ENCODE measurements at regions not wholly inside any gene's neighbourhood (a gene's known extent, or its start where the extent isn't known, plus 50 kb on each side); places are given as distances from the start of the nearest gene placed in this dataset.

DNA sequence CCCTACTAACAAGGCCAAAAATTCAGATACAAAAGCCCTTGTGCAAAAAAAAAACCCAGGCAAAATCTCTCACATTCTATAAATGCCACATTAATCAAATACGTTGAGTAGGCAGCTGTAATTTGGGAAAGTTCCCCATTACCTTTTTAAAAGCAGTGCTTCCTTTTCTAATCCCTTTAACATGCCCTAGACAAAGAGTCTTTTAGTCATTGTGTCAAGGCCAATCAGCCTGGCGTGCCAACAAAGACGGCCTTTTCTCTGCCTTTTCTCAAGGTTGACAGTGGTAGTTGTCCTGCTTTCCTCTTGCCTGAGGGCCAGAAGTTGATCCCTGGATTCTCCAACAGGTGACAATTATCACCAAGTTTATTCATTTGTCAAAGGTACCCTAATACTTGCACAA is 62.5 kb upstream of the METAP2 start:
- Histone ChIP-seq H3K4me2 (ENCODE audit: low read length) (no peak overlapping the region), H2AFZ (ENCODE audit: low read length) (no peak overlapping the region), H3K9me2 (ENCODE audit: low read depth, low read length) (no peaks in the 10 kb centered on the region), H3K4me1 (ENCODE audit: insufficient read depth, low read length, severe bottlenecking) (no peaks in the 10 kb centered on the region), H3K27me3 (ENCODE audit: insufficient read depth, low read length) (0 out of 2 replicates have a peak, but pooled peaks cover 4% of the 10 kb centered on the region), H3K4me3 (ENCODE audit: low read depth, low read length, poor library complexity, severe bottlenecking) (no peak overlapping the region), H3K27ac (ENCODE audit: low read depth, low read length, poor library complexity, severe bottlenecking) (no peak overlapping the region), H3K36me3 (ENCODE audit: insufficient read depth, low read length) (no peaks in the 10 kb centered on the region), H3F3A (ENCODE audit: insufficient read depth, low read length) (no peaks in the 10 kb centered on the region), H4K20me1 (ENCODE audit: insufficient read depth, low read length) (no peaks in the 10 kb centered on the region), H3K9ac (ENCODE audit: low read length) (no peak overlapping the region), H3K9me3 (ENCODE audit: low read length) (no peaks in the 10 kb centered on the region), H3K79me2 (ENCODE audit: insufficient read depth, low read length) (no peaks in the 10 kb centered on the region)
- TF ChIP-seq EZH2 (IDR thresholded peaks at IDR 0.05; ENCODE audit: borderline replicate concordance, low read length): no peak

DNA sequence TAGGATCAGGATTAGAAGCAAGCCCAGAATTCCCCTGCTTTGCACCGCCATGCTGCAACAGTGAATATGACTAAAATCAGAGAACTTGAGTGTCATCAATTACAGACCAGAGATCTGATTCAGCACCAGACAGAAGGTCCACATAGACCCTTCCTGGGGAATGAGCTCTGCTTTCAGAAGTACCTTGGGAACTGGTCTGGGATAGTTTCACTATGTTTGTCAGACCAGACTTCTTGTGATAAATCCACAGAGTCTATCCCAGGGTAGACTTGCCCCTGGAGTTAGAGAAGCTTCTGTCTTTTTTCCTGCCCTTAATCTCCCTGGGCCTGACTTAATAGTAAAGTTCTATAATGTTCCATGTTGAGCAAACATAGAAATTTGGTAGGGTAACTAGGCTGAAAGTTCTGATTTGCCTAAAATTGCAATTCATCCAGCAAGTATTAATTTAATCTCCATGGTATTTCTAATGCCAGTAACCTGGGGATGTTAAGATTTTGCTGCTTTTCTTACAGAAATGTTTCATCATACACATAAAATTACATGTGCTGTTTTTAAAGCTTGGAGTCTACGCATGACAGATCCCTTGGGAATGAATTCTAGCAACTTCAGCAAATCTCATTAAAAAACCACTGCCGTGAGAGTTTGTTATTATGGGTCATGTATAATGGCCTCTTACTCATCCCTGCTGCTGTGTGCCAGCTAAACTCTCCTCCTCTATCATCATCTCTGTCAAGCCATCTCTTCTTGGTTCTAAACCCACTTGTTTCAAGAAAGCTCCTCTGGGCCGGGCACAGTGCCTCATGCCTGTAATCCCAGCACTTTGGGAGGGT is 61.3 kb upstream of the METAP2 start:
- Histone ChIP-seq H2AFZ (ENCODE audit: low read length) (no peak overlapping the region), H3K4me2 (ENCODE audit: low read length) (no peak overlapping the region), H3F3A (ENCODE audit: insufficient read depth, low read length) (no peaks in the 10 kb centered on the region), H3K9me3 (ENCODE audit: low read length) (no peaks in the 10 kb centered on the region), H3K27ac (ENCODE audit: low read depth, low read length, poor library complexity, severe bottlenecking) (no peak overlapping the region), H3K9ac (ENCODE audit: low read length) (no peak overlapping the region), H3K4me1 (ENCODE audit: insufficient read depth, low read length, severe bottlenecking) (no peaks in the 10 kb centered on the region), H3K9me2 (ENCODE audit: low read depth, low read length) (no peaks in the 10 kb centered on the region), H3K79me2 (ENCODE audit: insufficient read depth, low read length) (no peaks in the 10 kb centered on the region), H3K36me3 (ENCODE audit: insufficient read depth, low read length) (no peaks in the 10 kb centered on the region), H4K20me1 (ENCODE audit: insufficient read depth, low read length) (no peaks in the 10 kb centered on the region), H3K27me3 (ENCODE audit: insufficient read depth, low read length) (0 out of 2 replicates have a peak, but pooled peaks cover 3% of the 10 kb centered on the region), H3K4me3 (ENCODE audit: low read depth, low read length, poor library complexity, severe bottlenecking) (no peak overlapping the region)
- no peak for TF ChIP-seq EZH2 (IDR thresholded peaks at IDR 0.05; ENCODE audit: borderline replicate concordance, low read length)
- TF ChIP-seq, protein P1, sequence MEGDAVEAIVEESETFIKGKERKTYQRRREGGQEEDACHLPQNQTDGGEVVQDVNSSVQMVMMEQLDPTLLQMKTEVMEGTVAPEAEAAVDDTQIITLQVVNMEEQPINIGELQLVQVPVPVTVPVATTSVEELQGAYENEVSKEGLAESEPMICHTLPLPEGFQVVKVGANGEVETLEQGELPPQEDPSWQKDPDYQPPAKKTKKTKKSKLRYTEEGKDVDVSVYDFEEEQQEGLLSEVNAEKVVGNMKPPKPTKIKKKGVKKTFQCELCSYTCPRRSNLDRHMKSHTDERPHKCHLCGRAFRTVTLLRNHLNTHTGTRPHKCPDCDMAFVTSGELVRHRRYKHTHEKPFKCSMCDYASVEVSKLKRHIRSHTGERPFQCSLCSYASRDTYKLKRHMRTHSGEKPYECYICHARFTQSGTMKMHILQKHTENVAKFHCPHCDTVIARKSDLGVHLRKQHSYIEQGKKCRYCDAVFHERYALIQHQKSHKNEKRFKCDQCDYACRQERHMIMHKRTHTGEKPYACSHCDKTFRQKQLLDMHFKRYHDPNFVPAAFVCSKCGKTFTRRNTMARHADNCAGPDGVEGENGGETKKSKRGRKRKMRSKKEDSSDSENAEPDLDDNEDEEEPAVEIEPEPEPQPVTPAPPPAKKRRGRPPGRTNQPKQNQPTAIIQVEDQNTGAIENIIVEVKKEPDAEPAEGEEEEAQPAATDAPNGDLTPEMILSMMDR (IDR thresholded peaks at IDR 0.05; ENCODE audit: low read length): no peak

DNA sequence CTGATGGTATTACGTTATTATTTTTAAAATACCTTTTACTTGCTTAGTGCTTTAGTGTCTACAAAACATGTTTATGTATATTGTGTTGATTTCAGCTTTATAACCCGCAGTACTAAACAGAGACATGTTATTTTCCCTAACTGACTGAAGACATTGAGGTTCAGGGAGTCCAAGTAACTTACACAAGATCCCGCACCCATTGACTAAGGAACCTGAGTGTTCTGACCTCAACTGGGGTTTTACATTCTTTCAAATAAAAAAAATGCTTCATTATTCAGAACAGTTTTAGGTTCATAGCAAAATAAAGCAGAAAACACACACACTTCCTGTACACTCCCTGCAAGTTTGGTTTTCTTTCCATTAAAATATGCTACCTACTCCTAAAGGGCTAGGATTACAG is 60.4 kb upstream of the METAP2 start:
- Histone ChIP-seq H3F3A (ENCODE audit: insufficient read depth, low read length) (no peaks in the 10 kb centered on the region), H2AFZ (ENCODE audit: low read length) (no peak overlapping the region), H4K20me1 (ENCODE audit: insufficient read depth, low read length) (no peaks in the 10 kb centered on the region), H3K4me2 (ENCODE audit: low read length) (no peak overlapping the region), H3K27me3 (ENCODE audit: insufficient read depth, low read length) (no peaks in the 10 kb centered on the region), H3K36me3 (ENCODE audit: insufficient read depth, low read length) (no peaks in the 10 kb centered on the region), H3K9me3 (ENCODE audit: low read length) (no peaks in the 10 kb centered on the region), H3K4me1 (ENCODE audit: insufficient read depth, low read length, severe bottlenecking) (no peaks in the 10 kb centered on the region), H3K4me3 (ENCODE audit: low read depth, low read length, poor library complexity, severe bottlenecking) (no peak overlapping the region), H3K27ac (ENCODE audit: low read depth, low read length, poor library complexity, severe bottlenecking) (no peak overlapping the region), H3K9me2 (ENCODE audit: low read depth, low read length) (no peaks in the 10 kb centered on the region), H3K9ac (ENCODE audit: low read length) (no peak overlapping the region), H3K79me2 (ENCODE audit: insufficient read depth, low read length) (no peaks in the 10 kb centered on the region)
- no peak for TF ChIP-seq EZH2 (IDR thresholded peaks at IDR 0.05; ENCODE audit: borderline replicate concordance, low read length)
- TF ChIP-seq, protein P1 (IDR thresholded peaks at IDR 0.05; ENCODE audit: low read length): no peak

- H3F3A ChIP-seq (ENCODE audit: insufficient read depth, low read length): no peaks in the 10 kb centered on the region
- no peaks in the 10 kb centered on the region for H3K9me2 ChIP-seq (ENCODE audit: low read depth, low read length)
- TF ChIP-seq, protein P1 (IDR thresholded peaks at IDR 0.05; ENCODE audit: low read length): no peak
- H4K20me1 ChIP-seq (ENCODE audit: insufficient read depth, low read length): no peaks in the 10 kb centered on the region
- no peak overlapping the region for H3K4me2 ChIP-seq (ENCODE audit: low read length)
- no peak overlapping the region for H3K4me3 ChIP-seq (ENCODE audit: low read depth, low read length, poor library complexity, severe bottlenecking)
- no peak overlapping the region for H3K27ac ChIP-seq (ENCODE audit: low read depth, low read length, poor library complexity, severe bottlenecking)
- no peak overlapping the region for H3K9ac ChIP-seq (ENCODE audit: low read length)
- H3K27me3 ChIP-seq (ENCODE audit: insufficient read depth, low read length): no peaks in the 10 kb centered on the region
- H3K79me2 ChIP-seq (ENCODE audit: insufficient read depth, low read length): no peaks in the 10 kb centered on the region
- H3K36me3 ChIP-seq (ENCODE audit: insufficient read depth, low read length): no peaks in the 10 kb centered on the region
- no peaks in the 10 kb centered on the region for H3K4me1 ChIP-seq (ENCODE audit: insufficient read depth, low read length, severe bottlenecking)
- H3K9me3 ChIP-seq (ENCODE audit: low read length): no peaks in the 10 kb centered on the region
- H2AFZ ChIP-seq (ENCODE audit: low read length): no peak overlapping the region
Measured at GRCh38 chr12:95415451-95415850, 58.5 kb upstream of the METAP2 start.

Data from OCI-LY1 (cell line).